ENCODE measurements at regions not wholly inside any gene's neighbourhood (a gene's known extent, or its start where the extent isn't known, plus 50 kb on each side); places are given as distances from the start of the nearest gene placed in this dataset.

DNA sequence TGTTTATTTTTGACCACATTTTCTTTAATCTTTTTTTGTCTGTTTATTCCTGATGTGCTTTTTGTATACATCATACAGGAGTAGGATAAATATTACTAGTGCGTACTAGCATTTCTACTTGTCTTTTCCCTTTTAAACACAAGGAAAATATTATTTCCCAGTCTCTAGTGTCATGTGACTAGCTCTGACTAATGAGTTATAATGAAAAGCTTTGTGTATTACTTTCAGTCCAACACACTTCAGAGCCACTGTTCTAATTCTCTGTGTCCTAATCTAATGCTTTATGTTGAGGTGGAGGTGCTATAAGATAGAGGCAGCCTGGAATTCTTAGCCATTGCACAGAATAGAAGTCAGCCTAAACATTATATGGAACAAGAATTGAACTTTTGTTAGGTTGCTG, 65.0 kb upstream of the RAB18 start:
- TF ChIP-seq, protein P1, sequence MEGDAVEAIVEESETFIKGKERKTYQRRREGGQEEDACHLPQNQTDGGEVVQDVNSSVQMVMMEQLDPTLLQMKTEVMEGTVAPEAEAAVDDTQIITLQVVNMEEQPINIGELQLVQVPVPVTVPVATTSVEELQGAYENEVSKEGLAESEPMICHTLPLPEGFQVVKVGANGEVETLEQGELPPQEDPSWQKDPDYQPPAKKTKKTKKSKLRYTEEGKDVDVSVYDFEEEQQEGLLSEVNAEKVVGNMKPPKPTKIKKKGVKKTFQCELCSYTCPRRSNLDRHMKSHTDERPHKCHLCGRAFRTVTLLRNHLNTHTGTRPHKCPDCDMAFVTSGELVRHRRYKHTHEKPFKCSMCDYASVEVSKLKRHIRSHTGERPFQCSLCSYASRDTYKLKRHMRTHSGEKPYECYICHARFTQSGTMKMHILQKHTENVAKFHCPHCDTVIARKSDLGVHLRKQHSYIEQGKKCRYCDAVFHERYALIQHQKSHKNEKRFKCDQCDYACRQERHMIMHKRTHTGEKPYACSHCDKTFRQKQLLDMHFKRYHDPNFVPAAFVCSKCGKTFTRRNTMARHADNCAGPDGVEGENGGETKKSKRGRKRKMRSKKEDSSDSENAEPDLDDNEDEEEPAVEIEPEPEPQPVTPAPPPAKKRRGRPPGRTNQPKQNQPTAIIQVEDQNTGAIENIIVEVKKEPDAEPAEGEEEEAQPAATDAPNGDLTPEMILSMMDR (IDR thresholded peaks at IDR 0.05) = no peak
- TF ChIP-seq POLR2AphosphoS5 (IDR thresholded peaks at IDR 0.05; ENCODE audit: low read depth, low read length) (no peak), SIN3A (IDR thresholded peaks at IDR 0.05; ENCODE audit: borderline replicate concordance, insufficient read depth, low read depth, low read length) (no peak), TCF7L2 (IDR thresholded peaks at IDR 0.05; ENCODE audit: low read depth, low read length) (no peak)
